OCI-LY7 (cell line): ENCODE measurements at regions not wholly inside any gene's neighbourhood (a gene's known extent, or its start where the extent isn't known, plus 50 kb on each side); places are given as distances from the start of the nearest gene placed in this dataset.

Source experiments
- BruUV-seq: library from RNA; stranded (reverse); fragments of 400-500 nt; replicated peaks from 2 replicates; lab custom pipeline; 2021; lab: Mats Ljungman, UMichigan
- CTCF ChIA-PET: fragments of 300-600 bp; sonication (Branson Sonifier 250); formaldehyde crosslinking; loops from one replicate; lab custom pipeline; 2022; ENCODE audit warnings: antibody characterized with exemption; ENCODE audit not compliant: unreplicated experiment; lab: Charles Lee
- POLR2A ChIA-PET: fragments of 300-600 bp; sonication (Branson Sonifier 250); formaldehyde crosslinking; loops from one replicate; lab custom pipeline; 2022; ENCODE audit warnings: antibody characterized with exemption; lab: Charles Lee
- DNase-seq: peaks from one replicate; pipeline ENCODE4 v3.0.0-alpha.2; 2015; ENCODE audit warnings: low spot score
- H2AFZ ChIP-seq: fragments of 200-600 bp; sonication (generic), shearing (Covaris generic); 2 replicates; pipeline ENCODE4 v1.6.1; 2014; ENCODE audit warnings: mild to moderate bottlenecking, antibody characterized with exemption, low read length, moderate library complexity
- H3K27ac ChIP-seq: fragments of 200-600 bp; sonication (generic); 2 replicates; pipeline ENCODE4 v1.5.1; 2014; ENCODE audit warnings: mixed run types, low read depth, mild to moderate bottlenecking, moderate library complexity, low read length, inconsistent platforms; ENCODE audit not compliant: poor library complexity, severe bottlenecking
- H3K36me3 ChIP-seq: fragments of 200-600 bp; sonication (generic); 2 replicates; pipeline ENCODE4 v1.6.1; 2014; ENCODE audit warnings: mild to moderate bottlenecking, antibody characterized with exemption, low read length, moderate library complexity, mixed read lengths; ENCODE audit not compliant: insufficient read depth
- H3K4me1 ChIP-seq: fragments of 200-600 bp; sonication (generic); 2 replicates; pipeline ENCODE4 v1.5.1; 2014; ENCODE audit warnings: mild to moderate bottlenecking, low read length; ENCODE audit not compliant: insufficient read depth, poor library complexity, severe bottlenecking
- H3K4me2 ChIP-seq: fragments of 200-600 bp; sonication (generic); 2 replicates; pipeline ENCODE4 v1.6.1; 2014; ENCODE audit warnings: mild to moderate bottlenecking, low read length
- H3K4me3 ChIP-seq: fragments of 200-600 bp; sonication (generic); 2 replicates; pipeline ENCODE4 v1.5.1; 2014; ENCODE audit warnings: mild to moderate bottlenecking, low read depth, low read length; ENCODE audit not compliant: poor library complexity, severe bottlenecking
- H3K79me2 ChIP-seq: fragments of 200-600 bp; sonication (generic); 2 replicates; pipeline ENCODE4 v1.6.1; 2016; ENCODE audit warnings: low read depth, mild to moderate bottlenecking, low read length, moderate library complexity, mixed read lengths; ENCODE audit not compliant: insufficient read depth
- H3K9me2 ChIP-seq: fragments of 200-600 bp; sonication (generic); 2 replicates; pipeline ENCODE4 v1.6.1; 2016; ENCODE audit warnings: mild to moderate bottlenecking, low read length, mixed read lengths; ENCODE audit not compliant: insufficient read depth
- H3K9me3 ChIP-seq: fragments of 200-600 bp; sonication (generic); 2 replicates; pipeline ENCODE4 v1.6.1; 2014; ENCODE audit warnings: mild to moderate bottlenecking, mixed run types, low read length, mixed read lengths
- H4K20me1 ChIP-seq: fragments of 200-600 bp; sonication (generic); 2 replicates; pipeline ENCODE4 v1.6.1; 2014; ENCODE audit warnings: mild to moderate bottlenecking, antibody characterized with exemption, low read length, moderate library complexity, mixed read lengths; ENCODE audit not compliant: insufficient read depth
- CTCF ChIP-seq: fragments of 200-600 bp; sonication (generic); conservative IDR thresholded peaks from 2 replicates; pipeline ENCODE4 v1.5.1; 2014; ENCODE audit warnings: mild to moderate bottlenecking, antibody characterized with exemption, low read length, moderate library complexity, mixed read lengths
- EZH2phosphoT487 ChIP-seq: fragments of 200-600 bp; sonication (generic); IDR thresholded peaks from 2 replicates; pipeline ENCODE4 v1.6.1; 2018; ENCODE audit warnings: low read depth, borderline replicate concordance, mild to moderate bottlenecking, mixed run types, antibody characterized with exemption, low read length, moderate library complexity, mixed read lengths
- intact Hi-C: fragments of 100-400 bp; cut with micrococcal nuclease; formaldehyde crosslinking; loops from one replicate; pipeline ENCODE4 v1.10.0; 2022; ENCODE audit not compliant: unreplicated experiment

- POLR2A ChIA-PET: no interaction called here
- BruUV-seq: no TSS peak
- H3K4me2 ChIP-seq: peak overlapping the region; percentile 12; the same call in 1 of the 2 replicates
- peaks cover 9% of the 10 kb centered on the region for H3K4me1 ChIP-seq
- CTCF ChIA-PET: no interaction called here
- no peaks in the 10 kb centered on the region for H3K36me3 ChIP-seq
- no peak overlapping the region for H2AFZ ChIP-seq
- no peak overlapping the region for H3K4me3 ChIP-seq
- H3K27ac ChIP-seq: no peak overlapping the region
- no peaks in the 10 kb centered on the region for H3K9me2 ChIP-seq
- no peaks in the 10 kb centered on the region for H3K9me3 ChIP-seq
- H4K20me1 ChIP-seq: no peaks in the 10 kb centered on the region
- H3K79me2 ChIP-seq: no peaks in the 10 kb centered on the region
- intact Hi-C loops: no loop called here
- no peak for TF ChIP-seq EZH2phosphoT487
- TF ChIP-seq CTCF: peak; percentile 33; the same call in 1 of the 2 replicates
- no peak for DNase-seq
Observed at GRCh38 chr15:93178371-93178770, 89.4 kb upstream of the RGMA start.

DNA sequence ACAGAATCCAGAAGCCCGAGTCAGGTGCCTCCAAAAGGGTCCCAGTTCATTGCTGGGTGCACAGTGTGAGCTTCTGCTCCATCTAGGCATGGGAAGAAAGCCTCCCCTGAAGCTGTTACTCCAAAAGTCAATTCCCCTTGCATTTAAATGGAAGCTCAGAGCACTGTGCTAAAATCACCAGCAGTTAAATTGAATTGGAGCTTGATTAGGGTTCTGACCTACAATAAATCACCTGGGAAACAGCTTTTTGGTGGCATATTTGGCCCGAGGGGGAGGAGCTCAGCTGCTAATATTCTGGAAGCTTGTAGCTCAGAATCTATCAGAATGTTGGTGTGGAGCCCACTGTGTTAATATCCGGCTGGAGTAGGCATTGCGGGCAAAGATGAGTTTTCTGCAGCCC, 87.1 kb upstream of the RGMA start:
- POLR2A ChIA-PET: no interaction called here
- DNase-seq: no peak
- Histone ChIP-seq H3K36me3 (no peaks in the 10 kb centered on the region), H3K4me2 (no peak overlapping the region), H3K27ac (no peak overlapping the region), H3K79me2 (no peaks in the 10 kb centered on the region), H3K4me1 (peaks cover 9% of the 10 kb centered on the region), H3K9me2 (no peaks in the 10 kb centered on the region), H3K9me3 (no peaks in the 10 kb centered on the region), H2AFZ (no peak overlapping the region), H3K4me3 (no peak overlapping the region), H4K20me1 (no peaks in the 10 kb centered on the region)
- CTCF ChIA-PET: no interaction called here
- intact Hi-C loops: no loop called here
- TF ChIP-seq CTCF (no peak), EZH2phosphoT487 (no peak)
- no TSS peak for BruUV-seq

DNA sequence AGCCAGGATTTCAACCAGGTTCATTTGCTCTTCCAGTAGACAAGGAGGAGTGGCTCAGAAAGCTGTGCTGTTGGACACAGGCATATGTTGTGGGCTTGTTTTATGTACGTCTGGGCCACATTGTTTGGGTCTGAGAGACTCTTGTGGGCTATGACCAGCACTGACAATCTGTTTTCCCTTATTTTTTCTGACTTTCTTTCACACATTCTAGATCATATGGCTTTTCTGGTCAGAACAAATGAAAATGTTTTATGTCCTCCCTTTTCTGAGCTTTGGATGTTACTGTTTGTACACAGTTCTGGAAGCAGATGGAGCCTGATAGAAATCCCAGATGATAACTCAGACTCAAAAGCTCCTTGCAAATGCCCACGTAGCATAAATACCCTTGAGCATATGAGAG, 85.8 kb upstream of the RGMA start:
- Histone ChIP-seq H4K20me1 (no peaks in the 10 kb centered on the region), H3K27ac (no peak overlapping the region), H3K9me3 (no peaks in the 10 kb centered on the region), H3K4me3 (no peak overlapping the region), H3K9me2 (no peaks in the 10 kb centered on the region), H3K4me1 (peaks cover 9% of the 10 kb centered on the region), H3K36me3 (no peaks in the 10 kb centered on the region), H3K79me2 (no peaks in the 10 kb centered on the region), H3K4me2 (no peak overlapping the region), H2AFZ (no peak overlapping the region)
- BruUV-seq: no TSS peak
- POLR2A ChIA-PET: no interaction called here
- intact Hi-C loops: no loop called here
- TF ChIP-seq EZH2phosphoT487 (no peak), CTCF (no peak)
- CTCF ChIA-PET: no interaction called here
- DNase-seq: no peak
